DND-41 (cell line): ENCODE measurements at regions not wholly inside any gene's neighbourhood (a gene's known extent, or its start where the extent isn't known, plus 50 kb on each side); places are given as distances from the start of the nearest gene placed in this dataset.
A peak's percentile ranks its signal among the peaks of the same experiment; 100 is the strongest.

Experiments
- ATAC-seq: fragments of 200-7000 bp; cut with Tn5 transposase; 3 replicates; pipeline ENCODE4 v1.9.1; 2021; ENCODE audit warnings: low read depth; ENCODE audit not compliant: insufficient read depth
- DNase-seq: peaks from one replicate; pipeline ENCODE4 v3.0.0-alpha.2; 2020
- H2AFZ ChIP-seq: 2 replicates; pipeline ENCODE4 v1.6.0; 2012; ENCODE audit warnings: low read depth, low read length
- H3K27ac ChIP-seq: 2 replicates; pipeline ENCODE4 v1.5.1; 2012; ENCODE audit warnings: low read length, inconsistent platforms
- H3K27me3 ChIP-seq: fragments of 200-600 bp; sonication (generic); 2 replicates; pipeline ENCODE4 v1.6.0; 2012; ENCODE audit warnings: low read length, mild to moderate bottlenecking, inconsistent platforms; ENCODE audit not compliant: insufficient read depth, poor library complexity
- H3K36me3 ChIP-seq: 2 replicates; pipeline ENCODE4 v1.5.1; 2012; ENCODE audit warnings: low read length, inconsistent platforms; ENCODE audit not compliant: insufficient read depth
- H3K4me1 ChIP-seq: 2 replicates; pipeline ENCODE4 v1.5.1; 2012; ENCODE audit warnings: mild to moderate bottlenecking, low read length; ENCODE audit not compliant: insufficient read depth
- H3K4me2 ChIP-seq: 2 replicates; pipeline ENCODE4 v1.6.0; 2012; ENCODE audit warnings: mild to moderate bottlenecking, moderate library complexity, low read length, inconsistent platforms; ENCODE audit not compliant: insufficient read depth
- H3K4me3 ChIP-seq, 2 experiments: fragments of 200-600 bp in 1 of 2; shearing (Covaris generic) in 1 of 2; 2 replicates each; pipeline ENCODE4 v1.5.1; 2012 to 2016; ENCODE audit warnings: inconsistent platforms in 2 of 2, low read length in 2 of 2, mild to moderate bottlenecking in 2 of 2, low read depth in 1 of 2, moderate library complexity in 1 of 2
- H3K79me2 ChIP-seq: 2 replicates; pipeline ENCODE4 v1.6.0; 2012; ENCODE audit warnings: low read length, inconsistent platforms; ENCODE audit not compliant: insufficient read depth
- H3K9ac ChIP-seq: 2 replicates; pipeline ENCODE4 v1.6.0; 2012; ENCODE audit warnings: low read depth, mild to moderate bottlenecking, inconsistent platforms, low read length, moderate library complexity
- H3K9me3 ChIP-seq: 2 replicates; pipeline ENCODE4 v1.5.1; 2012; ENCODE audit warnings: low read length, moderate library complexity, mild to moderate bottlenecking, inconsistent platforms; ENCODE audit not compliant: insufficient read depth, severe bottlenecking
- H4K20me1 ChIP-seq: 2 replicates; pipeline ENCODE4 v1.6.0; 2012; ENCODE audit warnings: low read length; ENCODE audit not compliant: insufficient read depth
- EZH2 ChIP-seq: IDR thresholded peaks from 3 replicates; pipeline ENCODE4 v1.6.1; 2012; ENCODE audit warnings: borderline replicate concordance, low read depth, mild to moderate bottlenecking, moderate library complexity, low read length, inconsistent platforms; ENCODE audit not compliant: severe bottlenecking
- TF ChIP-seq, protein P1 (sequence below): IDR thresholded peaks from 2 replicates; pipeline ENCODE4 v1.5.1; 2012; ENCODE audit warnings: borderline replicate concordance, low read length, moderate library complexity, mild to moderate bottlenecking; ENCODE audit not compliant: poor library complexity, severe bottlenecking; ENCODE audit errors: extremely low read depth

GRCh38 chr5:125337294-125337693, 590.9 kb upstream of the ZNF608 start:
- no peaks in the 10 kb centered on the region for H4K20me1 ChIP-seq
- no peaks in the 10 kb centered on the region for H3K36me3 ChIP-seq
- H3K79me2 ChIP-seq = no peaks in the 10 kb centered on the region
- DNase-seq (no peak), ATAC-seq (no peak)
- TF ChIP-seq, protein P1, sequence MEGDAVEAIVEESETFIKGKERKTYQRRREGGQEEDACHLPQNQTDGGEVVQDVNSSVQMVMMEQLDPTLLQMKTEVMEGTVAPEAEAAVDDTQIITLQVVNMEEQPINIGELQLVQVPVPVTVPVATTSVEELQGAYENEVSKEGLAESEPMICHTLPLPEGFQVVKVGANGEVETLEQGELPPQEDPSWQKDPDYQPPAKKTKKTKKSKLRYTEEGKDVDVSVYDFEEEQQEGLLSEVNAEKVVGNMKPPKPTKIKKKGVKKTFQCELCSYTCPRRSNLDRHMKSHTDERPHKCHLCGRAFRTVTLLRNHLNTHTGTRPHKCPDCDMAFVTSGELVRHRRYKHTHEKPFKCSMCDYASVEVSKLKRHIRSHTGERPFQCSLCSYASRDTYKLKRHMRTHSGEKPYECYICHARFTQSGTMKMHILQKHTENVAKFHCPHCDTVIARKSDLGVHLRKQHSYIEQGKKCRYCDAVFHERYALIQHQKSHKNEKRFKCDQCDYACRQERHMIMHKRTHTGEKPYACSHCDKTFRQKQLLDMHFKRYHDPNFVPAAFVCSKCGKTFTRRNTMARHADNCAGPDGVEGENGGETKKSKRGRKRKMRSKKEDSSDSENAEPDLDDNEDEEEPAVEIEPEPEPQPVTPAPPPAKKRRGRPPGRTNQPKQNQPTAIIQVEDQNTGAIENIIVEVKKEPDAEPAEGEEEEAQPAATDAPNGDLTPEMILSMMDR = no peak
- no peak for TF ChIP-seq EZH2
- H2AFZ ChIP-seq = no peak overlapping the region
- no peaks in the 10 kb centered on the region for H3K9me3 ChIP-seq
- H3K4me1 ChIP-seq = no peaks in the 10 kb centered on the region
- H3K4me2 ChIP-seq = no peak overlapping the region
- no peak overlapping the region for H3K27ac ChIP-seq
- H3K9ac ChIP-seq = no peak overlapping the region
- H3K27me3 ChIP-seq = no peaks in the 10 kb centered on the region
- H3K4me3 ChIP-seq = no peak overlapping the region

GRCh38 chr5:125338440-125339174, 592.2 kb upstream of the ZNF608 start:
- H3K9me3 ChIP-seq = no peaks in the 10 kb centered on the region
- no peaks in the 10 kb centered on the region for H3K4me1 ChIP-seq
- H3K9ac ChIP-seq = no peak overlapping the region
- no peak overlapping the region for H2AFZ ChIP-seq
- H3K36me3 ChIP-seq = no peaks in the 10 kb centered on the region
- H3K4me2 ChIP-seq = no peak overlapping the region
- H4K20me1 ChIP-seq = no peaks in the 10 kb centered on the region
- no peaks in the 10 kb centered on the region for H3K27me3 ChIP-seq
- H3K4me3 ChIP-seq = no peak overlapping the region
- no peaks in the 10 kb centered on the region for H3K79me2 ChIP-seq
- no peak for TF ChIP-seq EZH2
- TF ChIP-seq, protein P1 = peak; percentile 32
- DNase-seq = no peak
- H3K27ac ChIP-seq = no peak overlapping the region
- ATAC-seq = no peak

DNA sequence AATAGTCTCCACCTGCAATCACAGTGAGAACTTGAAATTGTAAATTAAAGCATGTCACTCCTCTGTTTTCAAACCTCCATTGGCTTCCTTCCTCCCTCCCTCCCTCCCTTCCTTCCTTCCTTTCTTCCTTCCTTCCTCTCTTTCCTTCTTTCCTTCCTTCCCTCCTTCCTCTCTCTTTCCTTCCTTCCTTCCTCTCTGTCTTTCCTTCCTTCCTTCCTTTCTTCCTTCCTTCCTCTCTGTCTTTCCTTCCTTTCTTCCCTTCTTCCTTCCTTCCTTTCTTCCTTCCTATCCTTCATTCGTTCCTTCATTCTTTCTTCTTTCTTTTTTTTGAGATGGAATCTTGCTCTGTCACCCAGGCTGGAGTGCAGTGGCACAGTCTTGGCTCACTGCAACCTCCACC, 595.0 kb upstream of the ZNF608 start:
- Histone ChIP-seq H3K9ac (no peak overlapping the region), H4K20me1 (no peaks in the 10 kb centered on the region), H3K9me3 (no peaks in the 10 kb centered on the region), H3K36me3 (no peaks in the 10 kb centered on the region), H3K27me3 (no peaks in the 10 kb centered on the region), H3K27ac (no peak overlapping the region), H3K4me3 (no peak overlapping the region), H3K4me1 (no peaks in the 10 kb centered on the region), H2AFZ (no peak overlapping the region), H3K79me2 (no peaks in the 10 kb centered on the region), H3K4me2 (no peak overlapping the region)
- no peak for ATAC-seq
- no peak for DNase-seq
- TF ChIP-seq, protein P1 = no peak
- TF ChIP-seq EZH2 = no peak
